Body of pancreas (tissue), 4 donors: ENCODE measurements at regions not wholly inside any gene's neighbourhood (a gene's known extent, or its start where the extent isn't known, plus 50 kb on each side); places are given as distances from the start of the nearest gene placed in this dataset.

Experiments used
- ATAC-seq: fragments of 150-250 bp; one replicate; pipeline ENCODE4 v1.9.1; 2016
- DNase-seq, 4 donors: peaks; one replicate each; pipeline ENCODE4 v3.0.0-alpha.2; 2019
- H3K27ac ChIP-seq, 4 donors: fragments of 200-600 bp; sonication (generic); 1 replicate in 3 of 4; 2 replicates in 1 of 4; pipeline versions ENCODE4 v1.5.1 to v1.6.1; 2016 to 2019; ENCODE audit warnings: mild to moderate bottlenecking in 1 of 4, mixed read lengths in 1 of 4, moderate library complexity in 1 of 4
- H3K27me3 ChIP-seq, 2 donors: fragments of 200-600 bp; sonication (generic); one replicate each; pipeline ENCODE4 v1.6.0; 2016; ENCODE audit warnings: mild to moderate bottlenecking in 1 of 2
- H3K36me3 ChIP-seq, 2 donors: fragments of 200-600 bp; sonication (generic); replicated peaks in 1 of 2; 2 replicates each; pipeline ENCODE4 v1.5.1; 2016; ENCODE audit warnings: low read depth in 2 of 2; ENCODE audit not compliant: insufficient read depth in 1 of 2
- H3K4me1 ChIP-seq: fragments of 200-600 bp; sonication (generic); one replicate; pipeline ENCODE4 v1.6.0; 2016
- H3K4me3 ChIP-seq, 2 donors: fragments of 200-600 bp; sonication (generic); 1 replicate in 1 of 2; 2 replicates in 1 of 2; pipeline ENCODE4 v1.5.1; 2016 to 2019
- H3K9me3 ChIP-seq, 3 donors: fragments of 200-600 bp; sonication (generic); 1 replicate in 2 of 3; 2 replicates in 1 of 3; pipeline ENCODE4 v1.5.1; 2016
- POLR2A ChIP-seq, 3 donors: fragments of 450-650 bp; IDR thresholded peaks; one replicate each; pipeline ENCODE4 v1.6.1; 2016; ENCODE audit warnings: antibody characterized with exemption in 3 of 3, mild to moderate bottlenecking in 2 of 3
- WGBS, 2 donors: methylation state at CpG; one replicate each; pipeline ENCODE4 v1.1.5; 2017; 5-methylcytosine and 5-hydroxymethylcytosine counted together
- intact Hi-C: fragments of 100-400 bp; cut with DNase I; formaldehyde crosslinking; loops from one replicate; pipeline ENCODE4 v1.15.1; 2023
- TF ChIP-seq, protein P1 (sequence below), 7 experiments: fragments of 450-650 bp in 4 of 7; fragments of 200-600 bp in 3 of 7; sonication (generic) in 3 of 7; IDR thresholded peaks; one replicate each; pipeline ENCODE4 v1.5.1; 2016 to 2019; ENCODE audit warnings: antibody characterized with exemption in 7 of 7

DNA sequence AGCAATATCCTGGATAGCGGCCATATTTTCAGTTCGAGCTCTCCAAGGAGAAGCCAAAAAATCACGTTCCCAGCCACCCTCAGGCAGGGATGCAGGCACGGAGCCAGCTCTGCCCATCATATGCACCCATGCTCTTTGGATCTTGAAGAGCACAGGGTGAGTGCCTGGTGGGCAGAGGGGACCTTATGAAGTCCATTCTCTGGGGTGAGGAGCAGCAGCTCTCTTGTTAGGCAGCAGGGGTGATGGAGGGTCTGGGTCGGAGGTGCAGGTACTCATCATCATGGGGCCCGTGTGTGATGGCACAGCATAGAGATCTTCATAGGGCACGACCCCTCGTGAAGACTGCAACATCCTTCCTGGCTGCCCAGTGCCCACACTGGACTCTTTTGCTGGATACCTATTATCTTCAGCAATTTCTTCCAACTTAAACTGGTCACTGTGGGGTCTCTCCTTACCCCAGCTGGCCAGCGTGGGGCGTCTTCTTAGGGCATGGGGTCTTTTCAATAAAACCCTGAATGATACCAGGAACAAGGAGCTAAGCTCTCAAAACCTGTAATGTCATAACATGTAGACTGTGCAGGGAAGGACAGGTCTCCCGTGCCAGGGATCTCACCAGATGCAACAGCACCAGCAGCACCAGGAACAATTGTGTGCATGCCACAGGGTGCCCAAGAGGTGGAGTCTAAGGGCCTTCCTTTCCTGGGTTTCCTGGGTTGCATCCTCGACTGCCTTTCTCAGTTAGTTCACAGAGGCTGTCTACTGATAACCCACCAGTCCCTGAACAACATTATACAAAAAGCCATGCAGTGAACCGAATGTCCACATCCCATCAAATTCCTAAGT, 165.0 kb downstream of the TENT4A start:
- no peaks in the 10 kb centered on the region for H3K27me3 ChIP-seq
- ATAC-seq (no peak), DNase-seq (no peak)
- H3K36me3 ChIP-seq, result no peaks in the 10 kb centered on the region
- H3K4me3 ChIP-seq, result no peak overlapping the region
- 68 to 74% methylated on average over 12 to 13 of the region's 13 CpGs for WGBS, 2 donors
- intact Hi-C loops, result no loop called here
- TF ChIP-seq POLR2A (IDR thresholded peaks at IDR 0.05), result no peak
- TF ChIP-seq, protein P1, sequence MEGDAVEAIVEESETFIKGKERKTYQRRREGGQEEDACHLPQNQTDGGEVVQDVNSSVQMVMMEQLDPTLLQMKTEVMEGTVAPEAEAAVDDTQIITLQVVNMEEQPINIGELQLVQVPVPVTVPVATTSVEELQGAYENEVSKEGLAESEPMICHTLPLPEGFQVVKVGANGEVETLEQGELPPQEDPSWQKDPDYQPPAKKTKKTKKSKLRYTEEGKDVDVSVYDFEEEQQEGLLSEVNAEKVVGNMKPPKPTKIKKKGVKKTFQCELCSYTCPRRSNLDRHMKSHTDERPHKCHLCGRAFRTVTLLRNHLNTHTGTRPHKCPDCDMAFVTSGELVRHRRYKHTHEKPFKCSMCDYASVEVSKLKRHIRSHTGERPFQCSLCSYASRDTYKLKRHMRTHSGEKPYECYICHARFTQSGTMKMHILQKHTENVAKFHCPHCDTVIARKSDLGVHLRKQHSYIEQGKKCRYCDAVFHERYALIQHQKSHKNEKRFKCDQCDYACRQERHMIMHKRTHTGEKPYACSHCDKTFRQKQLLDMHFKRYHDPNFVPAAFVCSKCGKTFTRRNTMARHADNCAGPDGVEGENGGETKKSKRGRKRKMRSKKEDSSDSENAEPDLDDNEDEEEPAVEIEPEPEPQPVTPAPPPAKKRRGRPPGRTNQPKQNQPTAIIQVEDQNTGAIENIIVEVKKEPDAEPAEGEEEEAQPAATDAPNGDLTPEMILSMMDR (IDR thresholded peaks at IDR 0.05), result no peak
- H3K9me3 ChIP-seq, result no peaks in the 10 kb centered on the region
- H3K4me1 ChIP-seq, result peaks cover 4% of the 10 kb centered on the region
- no peak overlapping the region for H3K27ac ChIP-seq

DNA sequence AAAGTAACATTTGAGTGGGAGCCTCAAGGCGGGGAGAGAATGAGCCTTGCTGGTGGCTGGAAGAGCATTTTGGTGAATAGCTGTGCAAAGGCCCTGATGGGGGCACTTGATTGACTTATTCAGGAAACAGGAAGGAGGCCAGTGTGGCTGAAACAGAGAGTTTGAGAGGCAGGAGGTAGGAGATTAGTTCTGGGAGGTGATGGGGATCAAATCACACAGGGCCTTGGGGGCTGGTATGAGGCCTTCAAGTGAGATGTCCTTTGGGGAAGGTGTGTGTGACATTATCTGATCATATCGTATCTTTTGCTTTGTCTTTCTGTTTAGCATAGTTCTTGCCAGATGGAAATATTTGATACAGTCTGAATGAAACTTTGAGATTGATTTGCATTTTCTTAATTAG, 172.3 kb downstream of the TENT4A start:
- no peak for DNase-seq
- intact Hi-C loops, result no loop called here
- no peaks in the 10 kb centered on the region for H3K27me3 ChIP-seq
- peaks cover 0 to 12% (median 0%) of the 10 kb centered on the region in 3 donors for H3K9me3 ChIP-seq
- TF ChIP-seq, protein P1 (IDR thresholded peaks at IDR 0.05), result no peak
- TF ChIP-seq POLR2A (IDR thresholded peaks at IDR 0.05), result no peak
- no peaks in the 10 kb centered on the region for H3K4me1 ChIP-seq
- no peak overlapping the region for H3K27ac ChIP-seq
- no peaks in the 10 kb centered on the region for H3K36me3 ChIP-seq
- H3K4me3 ChIP-seq, result no peak overlapping the region
- ATAC-seq, result no peak
- 86 to 87% methylated on average over 2 of the region's 2 CpGs for WGBS, 2 donors

DNA sequence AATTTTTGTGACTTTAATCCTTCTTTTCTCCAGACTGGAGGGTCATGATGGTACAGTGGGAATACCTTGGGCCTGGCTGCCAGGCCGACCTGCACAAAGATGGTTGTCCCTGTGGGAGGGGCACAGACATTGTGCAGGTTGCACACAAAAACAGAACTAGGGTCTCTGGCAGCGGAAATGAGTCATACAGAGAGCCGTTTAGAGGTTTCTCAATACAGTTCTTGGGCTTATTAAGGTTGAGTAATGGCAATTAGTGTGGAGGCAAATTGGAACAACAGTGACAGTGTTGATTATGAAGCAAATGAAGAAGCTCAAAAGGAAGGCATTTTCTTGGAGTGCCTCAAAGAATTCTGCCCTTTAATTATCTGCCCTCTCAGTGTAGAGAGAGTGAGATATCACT, 173.6 kb downstream of the TENT4A start:
- TF ChIP-seq, protein P1 (IDR thresholded peaks at IDR 0.05), result no peak
- no peak for TF ChIP-seq POLR2A (IDR thresholded peaks at IDR 0.05)
- Histone ChIP-seq H3K4me1 (no peaks in the 10 kb centered on the region), H3K36me3 (no peaks in the 10 kb centered on the region), H3K27ac (no peak overlapping the region), H3K27me3 (no peaks in the 10 kb centered on the region), H3K9me3 (peaks cover 0 to 12% (median 0%) of the 10 kb centered on the region in 3 donors), H3K4me3 (no peak overlapping the region)
- intact Hi-C loops, result no loop called here
- 52 to 63% methylated on average over 3 of the region's 3 CpGs for WGBS, 2 donors
- DNase-seq, result no peak
- ATAC-seq, result no peak

GRCh38 chr5:6889030-6889429, 175.8 kb downstream of the TENT4A start:
- no peaks in the 10 kb centered on the region for H3K27me3 ChIP-seq
- no peaks in the 10 kb centered on the region for H3K4me1 ChIP-seq
- DNase-seq (no peak), ATAC-seq (no peak)
- no peak overlapping the region for H3K4me3 ChIP-seq
- no peak overlapping the region for H3K27ac ChIP-seq
- intact Hi-C loops, result no loop called here
- TF ChIP-seq POLR2A (IDR thresholded peaks at IDR 0.05), result no peak
- TF ChIP-seq, protein P1 (IDR thresholded peaks at IDR 0.05), result no peak
- H3K9me3 ChIP-seq, result peaks cover 0 to 12% (median 0%) of the 10 kb centered on the region in 3 donors
- H3K36me3 ChIP-seq, result no peaks in the 10 kb centered on the region
- WGBS, 2 donors, result 69 to 85% methylated on average over 1 of the region's 1 CpG

GRCh38 chr5:6899221-6899620, 186.0 kb downstream of the TENT4A start:
- H3K36me3 ChIP-seq, result no peaks in the 10 kb centered on the region
- H3K27ac ChIP-seq, result peak overlapping the region; percentile 25 to 68 (median 62)
- no peaks in the 10 kb centered on the region for H3K27me3 ChIP-seq
- TF ChIP-seq, protein P1 (IDR thresholded peaks at IDR 0.05), result no peak
- no peak for TF ChIP-seq POLR2A (IDR thresholded peaks at IDR 0.05)
- intact Hi-C loops, result no loop called here
- H3K4me3 ChIP-seq, result no peak overlapping the region
- H3K4me1 ChIP-seq, result peaks cover 18% of the 10 kb centered on the region
- DNase-seq (peak; percentile 67 to 77 (median 74)), ATAC-seq (peak; percentile 88)
- 10 to 15% methylated on average over 9 of the region's 9 CpGs for WGBS, 2 donors
- H3K9me3 ChIP-seq, result no peaks in the 10 kb centered on the region
